HUDEP-2 (cell line): ENCODE measurements at regions not wholly inside any gene's neighbourhood (a gene's known extent, or its start where the extent isn't known, plus 50 kb on each side); places are given as distances from the start of the nearest gene placed in this dataset.

Experiments used
- DNase-seq, 76 experiments: peaks; one replicate each; lab custom pipeline; 2025; ENCODE audit not compliant: unreplicated experiment in 76 of 76; lab: John Stamatoyannopoulos, UW

DNA sequence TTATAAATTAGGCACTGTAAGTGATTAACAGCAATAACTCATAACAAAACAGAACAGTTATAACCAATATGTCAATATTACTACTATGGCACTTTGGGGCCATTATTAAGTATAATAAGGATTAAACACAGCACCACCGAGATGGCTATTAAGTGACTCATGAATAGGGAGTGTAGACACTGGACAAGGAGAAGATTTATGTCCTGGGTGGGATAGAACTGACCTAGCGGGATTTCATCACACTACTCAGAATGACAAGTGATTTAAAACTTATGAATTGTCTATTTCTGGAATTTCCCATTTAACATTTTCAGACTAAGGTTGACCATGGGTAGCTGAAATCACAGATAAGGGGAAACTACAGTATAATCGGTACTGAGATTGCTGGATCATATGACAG is 79.0 kb upstream of the SLC7A1 start:
- DNase-seq = no peak

DNA sequence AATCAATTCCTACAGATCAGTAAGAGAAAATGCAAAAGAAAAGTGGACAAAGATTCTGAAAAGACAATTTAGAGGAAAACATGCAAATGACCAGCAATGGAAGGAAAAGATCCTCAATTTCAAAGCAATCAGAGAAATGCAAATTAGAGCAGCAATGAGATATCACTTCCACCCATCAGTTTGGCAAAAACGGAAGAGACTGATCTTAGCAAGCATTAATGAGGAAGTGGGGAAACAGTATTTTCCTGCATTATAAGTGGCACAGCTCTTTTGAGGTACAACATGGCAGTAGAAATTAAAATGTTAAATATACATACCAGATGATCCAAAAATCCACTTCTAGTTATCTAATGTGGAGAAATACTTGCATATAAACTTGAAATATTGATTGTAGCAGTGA is 69.1 kb upstream of the SLC7A1 start:
- DNase-seq = no peak

DNA sequence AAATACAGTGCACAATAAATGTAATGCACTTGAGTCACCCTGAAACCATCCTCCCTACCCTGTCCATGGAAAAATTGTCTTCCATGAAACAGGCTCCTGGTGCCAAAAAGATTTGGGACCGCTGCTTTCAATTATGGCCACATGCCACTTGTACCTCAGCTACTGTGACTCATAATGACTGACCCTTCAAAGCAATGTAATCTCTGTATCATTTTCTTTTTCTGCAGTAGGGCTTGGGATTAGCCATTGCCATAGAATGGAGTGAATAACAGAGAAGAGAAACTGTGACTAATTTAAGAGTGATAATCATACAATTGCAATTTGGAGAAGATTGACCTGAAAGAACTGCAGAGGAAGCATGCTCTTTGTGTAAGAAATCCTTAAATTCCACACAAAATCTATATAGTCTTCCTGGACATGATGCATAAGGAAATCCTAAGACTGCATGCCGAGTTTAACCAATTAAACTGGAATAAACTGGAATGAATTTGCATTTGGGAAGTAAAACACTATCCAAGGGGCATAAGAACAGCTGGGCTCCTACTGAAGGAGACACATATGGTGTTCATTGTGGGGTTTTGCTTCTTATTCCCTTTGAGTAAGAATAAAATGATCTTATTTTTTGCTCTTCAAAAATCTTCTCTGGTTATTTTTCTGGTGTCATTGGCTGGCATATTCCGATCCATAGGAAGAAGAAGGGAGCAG is 59.5 kb upstream of the SLC7A1 start:
- DNase-seq = no peak

DNA sequence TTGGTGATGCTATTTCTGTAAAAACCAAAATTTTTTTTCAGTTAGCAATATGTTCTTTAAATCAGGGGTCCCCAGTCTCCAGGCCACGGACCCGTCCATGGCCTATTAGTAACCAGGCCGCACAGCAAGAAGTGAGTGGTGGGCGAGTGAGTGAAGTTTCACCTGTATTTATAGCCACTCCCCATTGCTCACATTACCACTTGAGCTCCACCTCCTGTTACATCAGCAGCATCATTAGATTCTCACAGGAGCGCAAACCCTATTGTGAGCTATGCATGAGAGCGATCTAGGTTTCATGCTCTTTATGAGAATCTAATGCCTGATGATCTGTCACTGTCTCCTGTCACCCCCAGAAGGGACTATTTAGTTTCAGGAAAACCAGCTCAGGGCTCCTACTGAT is 58.9 kb upstream of the SLC7A1 start:
- DNase-seq = no peak

DNA sequence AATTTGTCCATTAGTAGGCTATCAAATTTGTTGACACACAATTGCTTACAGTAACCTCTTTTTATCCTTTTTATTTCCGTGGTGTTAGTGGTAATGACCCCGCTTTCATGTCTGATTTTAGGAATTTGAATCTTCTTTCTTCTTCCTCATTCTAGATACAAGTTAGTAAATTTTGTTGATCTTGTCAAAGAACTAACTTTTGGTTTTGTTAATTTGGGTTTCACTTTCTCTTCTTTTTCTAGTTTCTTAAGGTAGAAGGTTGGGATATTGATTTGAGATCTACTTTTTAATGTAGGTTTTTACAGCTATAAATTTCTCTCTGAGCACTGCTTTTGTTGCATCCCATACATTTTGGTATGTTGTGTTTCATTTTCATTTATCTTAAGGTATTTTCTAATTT is 53.3 kb upstream of the SLC7A1 start:
- no peak for DNase-seq
